ENCODE measurements at regions not wholly inside any gene's neighbourhood (a gene's known extent, or its start where the extent isn't known, plus 50 kb on each side); places are given as distances from the start of the nearest gene placed in this dataset.

GRCh38 chr5:110055302-110055701 is 365.6 kb downstream of the MAN2A1 start:
- DNase-seq (ENCODE audit: low read depth) = peak; percentile 34
- TF ChIP-seq CTCF (IDR thresholded peaks at IDR 0.05; ENCODE audit: insufficient read depth, low read depth, low read length, missing control alignments) = no peak
- no peak overlapping the region for H3K4me3 ChIP-seq (ENCODE audit: low read length)

GRCh38 chr5:110056580-110057114 is 366.9 kb downstream of the MAN2A1 start:
- H3K4me3 ChIP-seq (ENCODE audit: low read length) = no peak overlapping the region
- no peak for TF ChIP-seq CTCF (IDR thresholded peaks at IDR 0.05; ENCODE audit: insufficient read depth, low read depth, low read length, missing control alignments)
- no peak for DNase-seq (ENCODE audit: low read depth)

- TF ChIP-seq CTCF (IDR thresholded peaks at IDR 0.05; ENCODE audit: insufficient read depth, low read depth, low read length, missing control alignments) = no peak
- no peak overlapping the region for H3K4me3 ChIP-seq (ENCODE audit: low read length)
- DNase-seq (ENCODE audit: low read depth) = no peak
Measured at GRCh38 chr5:110058175-110058574, 368.4 kb downstream of the MAN2A1 start.

- no peak overlapping the region for H3K4me3 ChIP-seq (ENCODE audit: low read length)
- TF ChIP-seq CTCF (IDR thresholded peaks at IDR 0.05; ENCODE audit: insufficient read depth, low read depth, low read length, missing control alignments) = no peak
- no peak for DNase-seq (ENCODE audit: low read depth)
Measured at GRCh38 chr5:110062246-110062645, 372.5 kb downstream of the MAN2A1 start.

GRCh38 chr5:110063640-110064602 is 374.2 kb downstream of the MAN2A1 start:
- H3K4me3 ChIP-seq (ENCODE audit: low read length) = no peak overlapping the region
- DNase-seq (ENCODE audit: low read depth) = peak; percentile 41

GRCh38 chr5:110064603-110065268 is 375.0 kb downstream of the MAN2A1 start:
- no peak overlapping the region for H3K4me3 ChIP-seq (ENCODE audit: low read length)
- no peak for TF ChIP-seq CTCF (IDR thresholded peaks at IDR 0.05; ENCODE audit: insufficient read depth, low read depth, low read length, missing control alignments)
- DNase-seq (ENCODE audit: low read depth) = no peak

More at GRCh38 chr5:110063640-110064602, 374.2 kb downstream of the MAN2A1 start:
- TF ChIP-seq CTCF (IDR thresholded peaks at IDR 0.05; ENCODE audit: insufficient read depth, low read depth, low read length, missing control alignments) = no peak

Measured in epithelial cell of esophagus (primary cell).